ENCODE measurements at regions not wholly inside any gene's neighbourhood (a gene's known extent, or its start where the extent isn't known, plus 50 kb on each side); places are given as distances from the start of the nearest gene placed in this dataset.

DNA sequence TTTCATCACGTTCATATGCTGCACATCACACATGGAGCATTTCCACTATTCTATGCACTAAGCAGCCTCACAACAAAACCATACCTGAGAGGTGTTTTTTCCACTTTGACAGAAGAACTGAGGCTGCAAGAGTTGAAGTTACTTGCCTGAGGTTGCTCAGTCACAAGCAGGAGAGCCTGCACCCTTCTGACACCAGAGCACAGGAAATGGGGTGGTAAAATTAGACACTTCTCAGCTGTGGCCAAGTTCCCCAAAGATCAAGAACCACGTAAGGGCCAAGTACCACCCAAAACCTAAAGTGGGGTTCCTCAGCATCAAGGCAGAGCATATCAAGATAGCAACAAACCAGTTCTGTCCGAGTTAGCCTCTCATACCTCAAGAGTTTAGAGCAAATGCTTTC, 185.8 kb downstream of the CAPZA3 start:
- TF ChIP-seq STAG1 (CRISPR knock-in tag; IDR thresholded peaks at IDR 0.05; ENCODE audit: borderline replicate concordance): no peak
- TF ChIP-seq SAP30 (IDR thresholded peaks at IDR 0.05; ENCODE audit: borderline replicate concordance, insufficient read depth, low read depth, low read length, poor library complexity, severe bottlenecking): no peak
- no peak for TF ChIP-seq ARID2 (IDR thresholded peaks at IDR 0.05)
- no peak for TF ChIP-seq GTF2F1 (IDR thresholded peaks at IDR 0.05; ENCODE audit: low read depth, low read length)
- no peak for TF ChIP-seq FOS (IDR thresholded peaks at IDR 0.05; ENCODE audit: extremely low read depth, insufficient read length)
- no peak for TF ChIP-seq CEBPB (tag; IDR thresholded peaks at IDR 0.05)
- TF ChIP-seq, protein P1, sequence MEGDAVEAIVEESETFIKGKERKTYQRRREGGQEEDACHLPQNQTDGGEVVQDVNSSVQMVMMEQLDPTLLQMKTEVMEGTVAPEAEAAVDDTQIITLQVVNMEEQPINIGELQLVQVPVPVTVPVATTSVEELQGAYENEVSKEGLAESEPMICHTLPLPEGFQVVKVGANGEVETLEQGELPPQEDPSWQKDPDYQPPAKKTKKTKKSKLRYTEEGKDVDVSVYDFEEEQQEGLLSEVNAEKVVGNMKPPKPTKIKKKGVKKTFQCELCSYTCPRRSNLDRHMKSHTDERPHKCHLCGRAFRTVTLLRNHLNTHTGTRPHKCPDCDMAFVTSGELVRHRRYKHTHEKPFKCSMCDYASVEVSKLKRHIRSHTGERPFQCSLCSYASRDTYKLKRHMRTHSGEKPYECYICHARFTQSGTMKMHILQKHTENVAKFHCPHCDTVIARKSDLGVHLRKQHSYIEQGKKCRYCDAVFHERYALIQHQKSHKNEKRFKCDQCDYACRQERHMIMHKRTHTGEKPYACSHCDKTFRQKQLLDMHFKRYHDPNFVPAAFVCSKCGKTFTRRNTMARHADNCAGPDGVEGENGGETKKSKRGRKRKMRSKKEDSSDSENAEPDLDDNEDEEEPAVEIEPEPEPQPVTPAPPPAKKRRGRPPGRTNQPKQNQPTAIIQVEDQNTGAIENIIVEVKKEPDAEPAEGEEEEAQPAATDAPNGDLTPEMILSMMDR (IDR thresholded peaks at IDR 0.05 in 2 of 3, conservative IDR thresholded peaks at IDR 0.05 in 1 of 3; ENCODE audit: insufficient read depth in 2 of 3, low read depth in 1 of 3, low read length in 3 of 3): no peak
- TF ChIP-seq TGIF2 (CRISPR knock-in tag; IDR thresholded peaks at IDR 0.05): no peak
- TF ChIP-seq YBX1 (IDR thresholded peaks at IDR 0.05): no peak
- no peak for TF ChIP-seq MXI1 (IDR thresholded peaks at IDR 0.05; ENCODE audit: low read depth, low read length)
- TF ChIP-seq, protein P2, sequence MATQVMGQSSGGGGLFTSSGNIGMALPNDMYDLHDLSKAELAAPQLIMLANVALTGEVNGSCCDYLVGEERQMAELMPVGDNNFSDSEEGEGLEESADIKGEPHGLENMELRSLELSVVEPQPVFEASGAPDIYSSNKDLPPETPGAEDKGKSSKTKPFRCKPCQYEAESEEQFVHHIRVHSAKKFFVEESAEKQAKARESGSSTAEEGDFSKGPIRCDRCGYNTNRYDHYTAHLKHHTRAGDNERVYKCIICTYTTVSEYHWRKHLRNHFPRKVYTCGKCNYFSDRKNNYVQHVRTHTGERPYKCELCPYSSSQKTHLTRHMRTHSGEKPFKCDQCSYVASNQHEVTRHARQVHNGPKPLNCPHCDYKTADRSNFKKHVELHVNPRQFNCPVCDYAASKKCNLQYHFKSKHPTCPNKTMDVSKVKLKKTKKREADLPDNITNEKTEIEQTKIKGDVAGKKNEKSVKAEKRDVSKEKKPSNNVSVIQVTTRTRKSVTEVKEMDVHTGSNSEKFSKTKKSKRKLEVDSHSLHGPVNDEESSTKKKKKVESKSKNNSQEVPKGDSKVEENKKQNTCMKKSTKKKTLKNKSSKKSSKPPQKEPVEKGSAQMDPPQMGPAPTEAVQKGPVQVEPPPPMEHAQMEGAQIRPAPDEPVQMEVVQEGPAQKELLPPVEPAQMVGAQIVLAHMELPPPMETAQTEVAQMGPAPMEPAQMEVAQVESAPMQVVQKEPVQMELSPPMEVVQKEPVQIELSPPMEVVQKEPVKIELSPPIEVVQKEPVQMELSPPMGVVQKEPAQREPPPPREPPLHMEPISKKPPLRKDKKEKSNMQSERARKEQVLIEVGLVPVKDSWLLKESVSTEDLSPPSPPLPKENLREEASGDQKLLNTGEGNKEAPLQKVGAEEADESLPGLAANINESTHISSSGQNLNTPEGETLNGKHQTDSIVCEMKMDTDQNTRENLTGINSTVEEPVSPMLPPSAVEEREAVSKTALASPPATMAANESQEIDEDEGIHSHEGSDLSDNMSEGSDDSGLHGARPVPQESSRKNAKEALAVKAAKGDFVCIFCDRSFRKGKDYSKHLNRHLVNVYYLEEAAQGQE (IDR thresholded peaks at IDR 0.05; ENCODE audit: borderline replicate concordance): no peak
- TF ChIP-seq, protein P2 (CRISPR knock-in tag; IDR thresholded peaks at IDR 0.05; ENCODE audit: low read depth): no peak
- no peak for TF ChIP-seq HDGF (IDR thresholded peaks at IDR 0.05)
- TF ChIP-seq RAD21 (CRISPR knock-in tag; conservative IDR thresholded peaks at IDR 0.05 in 1 of 2, IDR thresholded peaks at IDR 0.05 in 1 of 2): no peak
- TF ChIP-seq ZKSCAN1 (IDR thresholded peaks at IDR 0.05; ENCODE audit: low read depth, low read length): no peak

Data from K562 (cell line).